T-helper 17 cell (primary cell): ENCODE measurements at regions not wholly inside any gene's neighbourhood (a gene's known extent, or its start where the extent isn't known, plus 50 kb on each side); places are given as distances from the start of the nearest gene placed in this dataset.

ENCODE experiments used
- ATAC-seq: fragments of 150-1000 bp; cut with Tn5 transposase; 2 replicates; pipeline ENCODE4 v1.10.0; 2021; ENCODE audit warnings: mild to moderate bottlenecking, moderate library complexity
- DNase-seq, 3 donors: peaks; one replicate each; pipeline versions ENCODE4 v3.0.0 to v3.0.0-alpha.2; 2020 to 2021
- H3K9me3 ChIP-seq: one replicate; pipeline ENCODE4 v1.7.0; 2013; ENCODE audit warnings: low read length, mild to moderate bottlenecking; ENCODE audit not compliant: control insufficient read depth, poor library complexity, severe bottlenecking
- H3K27ac Mint-ChIP-seq: one replicate; pipeline ENCODE4 v1.8.0; 2022; ENCODE audit warnings: mild to moderate bottlenecking, moderate library complexity, mixed read lengths
- H3K27me3 Mint-ChIP-seq: one replicate; pipeline ENCODE4 v1.8.0; 2022; ENCODE audit warnings: mixed read lengths
- H3K36me3 Mint-ChIP-seq: one replicate; pipeline ENCODE4 v1.8.0; 2022; ENCODE audit warnings: low read depth, mixed read lengths
- H3K4me1 Mint-ChIP-seq: one replicate; pipeline ENCODE4 v1.8.0; 2022; ENCODE audit warnings: mild to moderate bottlenecking, mixed read lengths
- H3K4me3 Mint-ChIP-seq: one replicate; pipeline ENCODE4 v1.8.0; 2022; ENCODE audit warnings: mild to moderate bottlenecking, moderate library complexity, mixed read lengths

GRCh38 chr15:36495456-36495991, 83.9 kb upstream of the CDIN1 start:
- H3K36me3 Mint-ChIP-seq, result no peaks in the 10 kb centered on the region
- no peak for DNase-seq
- no peak for ATAC-seq
- no peak overlapping the region for H3K4me3 Mint-ChIP-seq
- H3K9me3 ChIP-seq, result no peaks in the 10 kb centered on the region
- no peak overlapping the region for H3K27ac Mint-ChIP-seq
- no peaks in the 10 kb centered on the region for H3K4me1 Mint-ChIP-seq
- peaks cover 11% of the 10 kb centered on the region for H3K27me3 Mint-ChIP-seq

DNA sequence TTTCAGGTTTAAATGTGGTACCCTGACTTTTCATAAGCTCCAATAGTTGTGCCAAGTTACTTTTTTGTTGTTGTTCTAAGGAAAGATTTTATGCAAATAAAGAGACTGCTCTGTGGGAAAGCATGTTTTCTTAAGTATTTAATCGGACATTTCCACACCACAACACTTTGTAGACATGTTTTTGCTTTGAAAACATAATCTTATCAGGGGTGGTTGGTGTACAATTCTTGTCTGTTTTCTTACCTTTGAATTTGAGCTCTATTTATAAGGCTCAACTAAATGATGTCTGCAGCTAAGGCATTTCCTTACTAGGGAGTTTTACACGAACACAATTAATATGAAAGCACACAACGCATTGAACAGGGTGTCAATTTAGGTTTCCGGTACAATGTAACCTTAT, 81.5 kb upstream of the CDIN1 start:
- Mint-ChIP-seq H3K4me3 (no peak overlapping the region), H3K4me1 (no peaks in the 10 kb centered on the region), H3K36me3 (no peaks in the 10 kb centered on the region), H3K27me3 (peaks cover 17% of the 10 kb centered on the region), H3K27ac (no peak overlapping the region)
- ATAC-seq (no peak), DNase-seq (no peak)
- H3K9me3 ChIP-seq, result no peaks in the 10 kb centered on the region

DNA sequence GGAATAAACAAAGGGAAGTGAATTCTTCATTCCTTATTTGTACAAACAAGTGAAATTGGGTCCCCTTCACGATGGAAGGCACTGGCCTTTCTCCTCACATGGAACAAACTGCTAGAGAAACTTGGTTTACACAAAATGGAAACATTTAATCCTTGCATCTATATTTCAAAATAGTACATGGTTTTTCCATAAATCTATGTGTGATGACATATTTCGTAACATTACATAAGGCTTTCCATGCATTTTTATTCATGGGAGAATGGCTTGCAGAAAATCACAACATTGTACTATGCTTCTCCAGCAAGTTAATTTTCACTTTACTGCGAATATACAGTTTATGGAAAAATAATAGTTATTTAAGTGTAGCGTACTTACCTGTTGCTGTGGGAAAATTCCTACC, 81.0 kb upstream of the CDIN1 start:
- no peaks in the 10 kb centered on the region for H3K9me3 ChIP-seq
- Mint-ChIP-seq H3K4me1 (no peaks in the 10 kb centered on the region), H3K27ac (no peak overlapping the region), H3K36me3 (no peaks in the 10 kb centered on the region), H3K4me3 (no peak overlapping the region), H3K27me3 (peaks cover 21% of the 10 kb centered on the region)
- ATAC-seq (no peak), DNase-seq (no peak)

DNA sequence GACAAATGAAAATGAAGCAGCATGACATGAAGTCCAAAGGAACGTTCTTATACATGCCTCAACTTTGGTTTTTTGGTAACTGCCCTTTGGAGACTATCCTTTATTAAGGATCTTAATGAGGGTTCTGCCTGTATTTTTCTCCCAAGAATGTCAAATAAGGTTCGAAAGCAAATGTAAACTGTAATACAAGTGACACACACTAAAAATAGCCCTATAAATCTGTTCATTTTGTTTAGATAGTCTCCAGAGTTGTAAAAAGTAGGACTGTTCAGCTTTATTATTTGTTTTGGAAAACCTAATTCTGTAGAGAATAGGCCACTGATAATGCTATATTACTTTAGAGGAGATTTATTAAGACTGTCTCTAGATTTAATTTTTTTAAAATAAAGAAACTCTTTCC, 80.5 kb upstream of the CDIN1 start:
- peaks cover 21% of the 10 kb centered on the region for H3K27me3 Mint-ChIP-seq
- H3K9me3 ChIP-seq, result no peaks in the 10 kb centered on the region
- no peak for DNase-seq
- no peak for ATAC-seq
- no peak overlapping the region for H3K4me3 Mint-ChIP-seq
- no peaks in the 10 kb centered on the region for H3K4me1 Mint-ChIP-seq
- H3K36me3 Mint-ChIP-seq, result no peaks in the 10 kb centered on the region
- no peak overlapping the region for H3K27ac Mint-ChIP-seq

DNA sequence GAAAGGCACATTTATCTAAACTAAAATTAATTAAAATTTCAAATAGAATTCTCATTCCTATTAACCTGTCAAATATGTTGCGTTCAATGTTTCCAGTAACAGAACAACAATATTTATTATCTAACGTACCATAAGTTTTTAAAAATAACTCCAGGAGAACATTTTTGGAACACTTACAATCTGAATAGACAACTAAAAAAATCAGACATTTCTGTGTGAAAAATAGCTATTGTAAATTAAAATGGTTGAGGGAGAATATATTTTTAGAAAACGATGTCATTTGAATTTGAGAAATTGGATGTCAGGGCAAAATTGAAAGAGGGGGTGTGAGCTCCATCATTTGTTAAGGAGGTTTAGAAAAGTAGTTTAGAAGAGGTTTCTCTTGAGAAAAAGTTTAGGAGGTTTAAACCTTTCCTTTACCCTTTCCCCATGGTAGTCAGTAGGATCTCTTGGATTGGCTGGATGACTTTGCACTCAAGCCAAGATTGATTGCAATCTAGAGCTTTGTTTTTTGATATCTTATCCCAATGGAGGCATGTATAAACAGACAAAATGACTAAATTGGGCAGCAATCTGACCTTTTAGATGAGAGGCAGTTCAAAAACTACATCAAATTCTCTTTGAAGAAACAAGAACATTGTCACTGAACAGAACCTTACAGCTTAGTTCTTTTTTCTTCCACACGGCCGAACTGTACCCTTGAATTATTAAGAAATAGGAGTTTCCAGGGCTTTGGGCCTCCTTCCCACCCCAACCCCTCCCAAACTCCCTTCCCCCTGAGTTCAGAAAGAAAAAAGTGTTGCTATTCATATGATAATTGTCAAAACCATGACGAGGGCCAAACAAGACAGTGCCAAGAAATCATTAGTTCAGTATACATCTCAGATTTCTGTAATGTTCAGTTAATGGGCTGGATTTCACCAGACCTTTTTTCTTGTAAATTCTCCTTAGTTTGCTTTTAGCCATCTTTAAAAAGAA, 79.7 kb upstream of the CDIN1 start:
- peaks cover 16% of the 10 kb centered on the region for H3K27me3 Mint-ChIP-seq
- no peaks in the 10 kb centered on the region for H3K4me1 Mint-ChIP-seq
- no peak overlapping the region for H3K4me3 Mint-ChIP-seq
- H3K36me3 Mint-ChIP-seq, result no peaks in the 10 kb centered on the region
- DNase-seq, result no peak
- no peak for ATAC-seq
- no peaks in the 10 kb centered on the region for H3K9me3 ChIP-seq
- no peak overlapping the region for H3K27ac Mint-ChIP-seq

- Mint-ChIP-seq H3K27ac (no peak overlapping the region), H3K4me3 (no peak overlapping the region), H3K36me3 (no peaks in the 10 kb centered on the region), H3K4me1 (no peaks in the 10 kb centered on the region), H3K27me3 (peaks cover 20% of the 10 kb centered on the region)
- DNase-seq (no peak), ATAC-seq (no peak)
- H3K9me3 ChIP-seq, result no peaks in the 10 kb centered on the region
Observed at GRCh38 chr15:36501063-36501678, 78.3 kb upstream of the CDIN1 start.

DNA sequence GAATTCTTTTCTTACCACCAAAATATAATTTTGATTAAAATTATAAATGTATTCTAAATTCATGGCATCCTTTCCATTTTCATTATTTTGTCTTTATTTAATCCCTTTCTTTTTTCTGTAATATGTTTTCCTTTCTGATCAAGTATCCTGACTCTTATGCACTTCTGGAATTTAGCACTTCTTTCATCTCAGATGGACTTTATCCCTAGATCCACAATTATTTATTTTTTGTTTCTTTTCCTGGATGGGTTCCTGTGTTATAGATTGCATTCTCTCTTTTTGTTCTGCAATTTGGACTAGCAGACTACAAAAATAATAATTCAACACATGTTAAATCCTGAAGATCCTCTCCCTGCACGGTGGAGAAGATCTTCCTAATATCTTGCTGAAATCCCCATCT, 76.9 kb upstream of the CDIN1 start:
- Mint-ChIP-seq H3K4me1 (no peaks in the 10 kb centered on the region), H3K36me3 (no peaks in the 10 kb centered on the region)

DNA sequence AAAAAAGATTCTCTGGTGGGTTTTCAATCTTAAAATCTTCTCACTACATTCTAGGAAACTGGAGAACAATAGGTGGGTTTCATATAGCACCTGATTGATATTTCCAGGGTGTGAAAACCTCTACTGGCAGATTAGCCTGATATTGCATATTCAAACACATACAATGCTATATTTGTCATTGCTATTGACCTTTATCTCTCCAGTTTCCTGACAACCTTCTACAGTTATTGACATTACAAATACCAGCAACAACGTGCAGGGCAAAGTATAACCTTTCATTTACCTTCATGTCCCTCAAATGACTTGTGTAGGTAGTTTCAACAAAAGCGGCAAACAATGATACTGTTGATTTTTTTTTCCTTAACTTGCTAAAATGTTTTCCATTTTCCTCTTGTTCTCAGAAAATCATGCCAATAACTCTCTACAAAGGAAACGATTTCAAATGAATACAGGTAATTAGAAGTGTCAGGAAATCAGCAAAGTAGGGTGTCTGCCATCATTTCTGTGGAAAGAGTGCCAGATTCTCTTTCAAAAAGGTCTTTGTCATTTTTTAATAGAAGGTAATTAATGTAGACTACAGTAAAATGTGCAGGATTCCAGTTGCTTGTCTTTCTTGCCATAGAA, 72.6 kb upstream of the CDIN1 start:
- peaks cover 31% of the 10 kb centered on the region for H3K27me3 Mint-ChIP-seq
- no peaks in the 10 kb centered on the region for H3K4me1 Mint-ChIP-seq
- ATAC-seq, result no peak

More for the DNA sequence above, 76.9 kb upstream of the CDIN1 start:
- H3K27ac Mint-ChIP-seq, result no peak overlapping the region
- no peak overlapping the region for H3K4me3 Mint-ChIP-seq
- no peak for ATAC-seq
- H3K27me3 Mint-ChIP-seq, result peaks cover 20% of the 10 kb centered on the region
- no peaks in the 10 kb centered on the region for H3K9me3 ChIP-seq
- no peak for DNase-seq

GRCh38 chr15:36507458-36507857, 72.0 kb upstream of the CDIN1 start:
- no peak overlapping the region for H3K4me3 Mint-ChIP-seq
- DNase-seq (no peak), ATAC-seq (no peak)
- peaks cover 33% of the 10 kb centered on the region for H3K27me3 Mint-ChIP-seq
- H3K27ac Mint-ChIP-seq, result no peak overlapping the region
- H3K9me3 ChIP-seq, result no peaks in the 10 kb centered on the region
- H3K36me3 Mint-ChIP-seq, result no peaks in the 10 kb centered on the region
- no peaks in the 10 kb centered on the region for H3K4me1 Mint-ChIP-seq

More for the DNA sequence above, 72.6 kb upstream of the CDIN1 start:
- H3K4me3 Mint-ChIP-seq, result no peak overlapping the region
- no peaks in the 10 kb centered on the region for H3K36me3 Mint-ChIP-seq
- no peak overlapping the region for H3K27ac Mint-ChIP-seq
- DNase-seq, result no peak
- H3K9me3 ChIP-seq, result no peaks in the 10 kb centered on the region

GRCh38 chr15:36511594-36511993, 67.8 kb upstream of the CDIN1 start:
- peaks cover 18% of the 10 kb centered on the region for H3K27me3 Mint-ChIP-seq
- no peak overlapping the region for H3K27ac Mint-ChIP-seq
- no peak overlapping the region for H3K4me3 Mint-ChIP-seq
- no peak for ATAC-seq
- H3K9me3 ChIP-seq, result no peaks in the 10 kb centered on the region
- H3K36me3 Mint-ChIP-seq, result no peaks in the 10 kb centered on the region
- no peak for DNase-seq
- no peaks in the 10 kb centered on the region for H3K4me1 Mint-ChIP-seq

DNA sequence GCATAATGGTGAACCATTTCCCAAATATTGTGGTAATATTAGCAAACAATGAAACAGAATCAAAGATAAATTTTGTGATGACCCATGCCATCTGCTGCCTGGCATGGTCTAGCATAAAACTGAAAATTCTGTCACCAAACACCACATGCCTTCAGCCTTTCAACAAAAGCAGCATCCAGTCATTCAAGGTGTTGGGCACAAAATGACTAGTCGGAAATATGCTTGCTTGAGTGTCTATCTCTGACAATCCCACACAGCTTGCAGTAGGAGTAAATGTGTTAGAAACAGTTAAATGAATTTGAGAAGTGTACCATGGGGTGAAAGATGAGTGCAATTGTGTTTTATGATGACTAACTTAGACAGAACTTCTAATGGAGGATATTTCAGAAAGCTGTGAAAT, 61.7 kb upstream of the CDIN1 start:
- no peaks in the 10 kb centered on the region for H3K4me1 Mint-ChIP-seq
- no peak overlapping the region for H3K4me3 Mint-ChIP-seq
- H3K27me3 Mint-ChIP-seq, result peaks cover 9% of the 10 kb centered on the region
- H3K9me3 ChIP-seq, result no peaks in the 10 kb centered on the region
- no peaks in the 10 kb centered on the region for H3K36me3 Mint-ChIP-seq
- no peak for DNase-seq
- ATAC-seq, result no peak
- no peak overlapping the region for H3K27ac Mint-ChIP-seq

DNA sequence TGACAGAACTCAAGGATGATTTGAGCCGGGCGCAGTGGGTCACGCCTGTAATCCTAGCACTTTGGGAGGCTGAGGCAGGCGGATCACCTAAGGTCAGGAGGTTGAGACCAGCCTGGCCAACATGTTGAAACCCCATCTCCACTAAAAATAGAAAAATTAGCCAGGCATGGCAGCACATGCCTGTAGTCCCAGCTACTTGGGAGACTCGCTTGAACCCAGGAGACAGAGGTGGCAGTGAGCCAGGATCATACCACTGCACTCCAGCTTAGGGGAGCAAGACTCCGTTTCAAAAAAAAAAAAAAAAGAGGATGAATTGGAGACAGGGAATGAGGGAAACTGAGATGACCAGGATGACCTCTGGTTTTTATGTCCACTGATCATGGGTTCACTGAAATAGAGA, 60.4 kb upstream of the CDIN1 start:
- H3K4me1 Mint-ChIP-seq, result no peaks in the 10 kb centered on the region
- no peaks in the 10 kb centered on the region for H3K36me3 Mint-ChIP-seq
- H3K27ac Mint-ChIP-seq, result no peak overlapping the region
- DNase-seq, result no peak
- no peaks in the 10 kb centered on the region for H3K9me3 ChIP-seq
- H3K4me3 Mint-ChIP-seq, result no peak overlapping the region
- H3K27me3 Mint-ChIP-seq, result peaks cover 9% of the 10 kb centered on the region
- ATAC-seq, result no peak

DNA sequence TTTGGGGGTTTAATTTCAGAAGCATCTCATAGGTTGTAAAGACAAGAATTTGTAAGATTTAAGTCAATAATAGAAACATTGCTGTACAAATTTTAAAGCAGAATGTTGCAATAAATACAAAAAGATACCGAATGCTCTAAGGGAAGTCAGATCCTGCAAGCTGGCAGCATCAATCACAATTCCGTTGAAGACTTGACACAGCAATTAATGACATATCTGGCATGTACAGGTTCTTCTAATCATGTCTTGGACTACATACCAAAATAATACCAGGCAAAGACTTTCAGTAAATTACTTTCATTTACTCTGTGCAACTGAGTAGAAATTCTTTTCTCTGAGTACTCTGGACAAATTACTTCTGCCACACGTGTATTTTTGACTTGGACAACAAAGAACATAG, 54.0 kb upstream of the CDIN1 start:
- H3K36me3 Mint-ChIP-seq, result no peaks in the 10 kb centered on the region
- no peak overlapping the region for H3K27ac Mint-ChIP-seq
- ATAC-seq, result no peak
- peaks cover 36% of the 10 kb centered on the region for H3K27me3 Mint-ChIP-seq
- no peak overlapping the region for H3K4me3 Mint-ChIP-seq
- DNase-seq, result no peak
- no peaks in the 10 kb centered on the region for H3K4me1 Mint-ChIP-seq
- H3K9me3 ChIP-seq, result no peaks in the 10 kb centered on the region
